NCI-H128 (cell line): ENCODE measurements at regions not wholly inside any gene's neighbourhood (a gene's known extent, or its start where the extent isn't known, plus 50 kb on each side); places are given as distances from the start of the nearest gene placed in this dataset.

ENCODE experiments used
- DNase-seq: peaks from one replicate; lab custom pipeline; 2025; ENCODE audit not compliant: unreplicated experiment; lab: John Stamatoyannopoulos, UW

DNA sequence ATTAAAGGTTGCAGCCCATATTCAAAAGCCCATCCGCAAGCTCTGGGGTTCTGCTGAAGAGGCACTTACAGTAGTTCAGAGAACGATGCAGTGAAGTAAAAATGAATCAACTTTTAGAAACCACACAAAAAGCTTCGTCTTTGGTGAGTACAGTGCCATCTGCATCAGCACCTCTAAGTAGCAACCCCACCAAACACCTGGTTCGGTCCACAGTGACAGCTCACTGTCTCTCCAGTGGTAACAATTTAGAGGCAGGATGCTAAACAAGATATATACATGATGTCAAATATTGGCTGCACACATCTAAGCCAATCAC is 275.4 kb upstream of the TCF4 start:
- no peak for DNase-seq

DNA sequence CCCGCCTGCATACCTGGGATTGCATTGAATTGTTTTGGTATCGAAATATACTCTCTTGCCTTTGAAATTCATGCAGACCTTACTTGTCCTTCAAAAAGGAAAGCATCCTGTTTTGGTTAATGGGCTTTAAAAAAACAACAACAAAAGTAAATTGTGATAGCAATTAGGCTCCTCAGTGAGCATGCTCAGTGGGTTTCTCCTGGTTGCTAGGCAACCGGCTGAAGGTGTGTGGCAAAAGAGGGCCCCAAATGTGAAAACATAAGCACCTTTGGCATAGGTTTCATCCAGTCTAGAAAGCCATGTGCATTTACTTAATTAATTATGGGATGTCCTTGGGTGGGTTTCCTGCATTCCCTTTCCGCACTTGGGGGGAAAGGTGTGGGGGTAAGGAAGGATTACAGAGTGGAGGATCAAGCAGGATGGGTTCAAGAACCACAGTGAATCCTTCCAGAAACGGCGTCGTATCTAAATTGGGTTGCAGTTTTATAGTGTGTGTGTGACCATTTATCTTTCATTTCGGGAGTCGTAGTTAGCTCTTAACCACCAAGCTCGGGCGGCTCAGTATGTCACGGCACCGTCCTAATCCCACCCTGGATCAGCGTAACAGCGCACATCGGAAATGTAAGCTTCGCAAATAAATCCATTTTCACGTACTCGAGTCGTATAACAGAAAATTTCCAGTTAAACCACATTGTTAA is 274.9 kb upstream of the TCF4 start:
- DNase-seq, result no peak

DNA sequence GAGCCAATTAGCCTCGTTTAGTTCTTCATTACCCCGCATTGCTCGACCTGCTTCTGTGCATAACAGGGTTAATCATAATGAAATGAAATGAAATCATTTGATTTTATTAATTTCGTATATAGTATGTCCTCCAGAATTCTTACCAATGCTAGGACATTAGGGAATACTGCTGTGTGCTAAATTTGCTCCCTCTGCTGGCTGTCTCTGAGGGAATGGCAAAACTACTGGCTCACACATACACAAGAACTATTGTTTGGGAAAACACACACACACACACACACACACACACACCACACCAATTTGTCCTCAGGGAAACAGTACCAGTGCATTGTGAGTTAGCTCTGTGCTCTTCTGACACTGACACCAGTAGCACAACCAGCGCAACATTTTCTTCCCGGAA is 273.3 kb upstream of the TCF4 start:
- DNase-seq, result no peak

DNA sequence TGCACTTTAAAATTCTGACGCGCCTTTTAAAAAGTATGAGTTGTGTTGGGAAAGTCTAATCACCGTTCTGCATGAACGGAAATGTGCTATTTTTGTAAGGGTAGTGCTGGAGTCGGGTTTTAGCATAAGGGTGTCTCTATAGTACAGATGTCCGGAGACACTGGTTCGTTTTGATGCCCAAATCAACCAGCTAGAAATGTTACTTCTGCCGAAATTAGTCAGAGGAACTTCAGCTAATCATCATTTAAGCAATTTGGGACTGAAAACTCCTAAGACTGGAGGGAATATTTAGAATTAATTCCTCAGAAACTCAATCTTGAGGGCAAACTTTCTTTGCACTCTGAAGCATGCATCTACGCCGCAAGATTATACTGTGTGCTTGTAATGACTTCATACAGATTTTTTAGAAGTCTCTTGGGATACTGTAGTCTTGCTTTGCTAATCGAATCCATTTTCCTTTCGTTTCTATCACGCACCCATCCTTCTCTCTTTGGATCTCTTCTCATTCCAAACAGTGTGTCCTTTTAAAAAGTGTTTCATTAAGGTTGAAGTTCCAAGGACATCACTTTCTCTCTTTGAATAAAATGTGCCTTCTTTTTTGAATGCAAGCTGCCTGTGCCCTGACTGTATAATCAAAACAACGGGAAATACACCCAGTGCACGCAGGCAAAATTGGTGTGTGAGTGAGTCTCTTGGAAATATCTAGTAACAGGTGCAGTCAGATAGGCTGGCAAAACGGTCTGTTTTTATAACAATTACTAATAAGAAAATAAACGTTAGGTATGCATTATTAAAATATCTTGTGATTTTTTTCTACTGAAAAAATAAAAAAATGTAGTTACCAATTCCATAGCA is 270.9 kb upstream of the TCF4 start:
- no peak for DNase-seq

DNA sequence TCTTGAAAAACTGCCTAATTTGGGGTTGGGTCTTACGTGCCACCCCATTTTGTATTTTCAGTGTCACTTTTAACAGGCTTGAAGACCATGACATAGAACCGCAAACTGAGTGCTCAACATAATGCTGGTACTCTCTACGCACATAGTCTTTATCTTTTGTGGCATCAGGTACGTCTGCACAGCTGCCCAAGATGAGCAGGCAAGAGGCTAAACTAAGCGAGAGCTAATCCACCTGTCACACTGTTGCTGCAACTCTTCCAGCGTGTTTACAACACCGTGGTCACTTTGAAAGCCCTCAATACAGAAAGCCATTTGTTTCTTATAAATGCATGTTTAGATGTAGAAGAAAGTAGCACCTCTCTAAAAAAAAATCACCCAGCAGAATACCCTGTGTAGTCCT is 270.0 kb upstream of the TCF4 start:
- no peak for DNase-seq

DNA sequence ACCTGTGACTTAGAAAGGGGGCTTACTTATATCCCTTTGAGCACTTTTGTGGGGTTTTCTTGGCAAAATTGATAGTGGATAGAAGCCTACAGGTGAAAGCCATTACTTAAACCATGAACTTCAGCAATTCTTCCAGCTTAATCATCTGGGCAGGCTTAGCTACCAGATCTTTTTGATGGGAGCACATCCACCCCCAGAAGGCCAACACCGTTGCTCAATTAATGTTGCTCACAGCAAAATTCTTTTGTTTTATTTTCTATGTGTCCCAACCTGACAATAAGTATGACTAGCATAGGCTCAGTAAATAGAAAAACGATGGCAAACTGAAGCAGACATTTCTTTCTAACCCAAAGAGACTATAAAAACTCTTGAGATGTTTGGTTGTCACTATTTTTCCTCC is 269.4 kb upstream of the TCF4 start:
- no peak for DNase-seq

DNA sequence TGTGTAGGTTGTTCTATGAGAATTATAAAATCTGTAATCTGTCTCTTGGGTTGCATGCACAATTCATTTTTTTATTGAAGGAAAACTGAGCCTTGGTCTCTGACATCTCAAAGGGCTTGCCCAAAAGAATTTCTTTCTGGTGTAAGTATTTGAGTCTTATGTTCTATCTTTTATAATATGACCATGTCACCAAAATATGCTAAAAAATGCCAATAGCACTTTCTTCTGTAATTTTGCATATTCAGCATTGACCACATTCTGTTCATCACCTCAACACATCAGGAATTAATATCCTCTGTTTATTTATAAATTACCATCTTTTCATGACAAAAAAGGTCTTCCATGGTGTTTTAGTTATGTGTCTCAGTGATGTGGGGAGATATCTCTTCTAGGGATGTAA is 268.7 kb upstream of the TCF4 start:
- no peak for DNase-seq

DNA sequence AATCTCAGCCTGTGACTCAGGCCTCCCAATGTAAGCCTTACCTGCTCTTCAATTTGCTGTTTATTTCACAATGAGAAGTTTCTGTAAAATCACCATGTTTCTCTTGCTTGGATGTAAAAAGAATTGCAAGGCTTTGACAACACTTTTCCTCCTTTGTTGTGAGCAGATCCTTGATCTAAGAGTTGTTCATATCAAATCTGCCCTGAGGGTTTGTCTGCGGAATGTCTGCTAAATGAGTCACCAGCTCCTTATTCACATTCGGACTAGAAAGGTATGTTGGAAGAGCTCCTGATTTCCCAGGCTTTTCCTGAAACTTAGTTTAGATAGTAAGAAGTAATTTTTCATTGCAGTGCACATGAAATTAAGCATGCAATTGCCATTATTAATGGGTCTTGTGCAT is 268.2 kb upstream of the TCF4 start:
- DNase-seq, result no peak

DNA sequence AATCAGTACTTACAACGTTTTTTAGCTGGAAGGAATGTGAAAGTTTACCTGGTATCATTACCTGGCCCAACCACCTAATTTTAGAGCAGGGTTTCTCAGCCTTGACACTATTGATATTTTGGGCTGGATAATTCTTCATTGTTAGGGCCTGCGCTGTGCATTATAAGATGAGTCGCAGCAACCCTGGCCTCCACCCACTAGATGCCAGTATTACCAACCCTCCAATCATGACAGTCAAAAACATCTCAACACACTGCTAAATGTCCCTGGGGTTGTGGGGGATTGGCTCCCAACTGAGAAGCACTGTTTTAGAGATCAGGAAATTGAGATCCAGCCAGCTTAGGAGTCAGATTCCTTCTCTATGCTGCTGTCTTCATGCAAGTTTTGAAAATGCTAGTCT is 265.3 kb upstream of the TCF4 start:
- no peak for DNase-seq

DNA sequence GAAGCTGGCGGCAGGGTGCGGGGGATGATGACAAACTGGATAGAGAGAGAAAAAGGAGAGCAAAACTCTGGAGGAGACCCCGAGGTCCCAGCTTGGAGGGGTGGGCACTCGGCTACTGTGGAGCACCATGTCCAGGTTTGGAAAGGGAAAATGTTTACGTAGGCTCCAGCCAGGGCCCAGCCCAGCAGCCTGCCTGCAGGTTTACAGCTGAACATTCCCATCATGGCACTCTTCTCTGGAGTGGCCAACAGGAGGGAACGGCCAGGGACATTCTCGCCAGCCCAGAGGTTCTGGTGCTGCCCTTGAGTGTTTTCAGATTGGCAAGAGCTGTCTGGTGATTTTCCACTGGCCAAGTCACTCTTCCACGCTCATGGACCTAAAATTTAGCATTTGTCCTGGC is 262.9 kb upstream of the TCF4 start:
- no peak for DNase-seq

DNA sequence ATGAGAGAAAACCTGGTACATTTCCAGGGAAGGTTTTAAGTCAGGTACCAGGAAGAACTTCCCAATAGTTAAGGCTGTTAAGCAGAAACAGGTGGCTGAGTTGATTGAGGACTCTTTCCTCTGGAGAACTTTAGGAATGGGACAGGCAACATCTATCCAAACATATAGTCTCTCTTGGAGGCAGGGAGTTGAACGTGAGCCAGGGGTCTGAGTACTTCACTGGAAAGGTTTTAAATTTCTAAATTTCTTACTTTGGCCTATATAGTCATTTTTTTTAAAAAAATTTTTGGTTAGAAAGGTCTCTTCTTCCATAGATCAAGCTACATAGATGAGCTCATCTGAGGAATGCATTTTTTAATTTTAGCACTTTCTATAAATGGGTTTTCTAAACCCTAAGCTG is 261.4 kb upstream of the TCF4 start:
- no peak for DNase-seq

DNA sequence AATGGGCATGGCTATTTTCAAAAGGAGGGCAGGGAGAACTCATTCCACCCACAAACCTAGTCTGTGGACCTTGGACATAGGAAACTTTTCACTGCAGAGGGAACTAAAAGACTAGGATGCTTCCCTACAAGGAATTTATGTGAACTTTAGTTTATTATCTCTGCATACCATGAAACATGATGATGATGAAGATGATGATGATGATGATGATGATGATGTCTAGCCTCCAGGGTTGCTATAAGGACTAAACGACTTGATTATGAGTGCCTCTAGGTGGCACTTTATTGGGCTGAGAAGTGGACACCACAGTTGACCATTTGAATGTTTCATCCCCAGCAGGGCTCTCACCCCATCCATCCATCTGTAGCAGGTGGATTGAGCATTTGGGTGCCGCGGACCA is 260.0 kb upstream of the TCF4 start:
- DNase-seq, result no peak

DNA sequence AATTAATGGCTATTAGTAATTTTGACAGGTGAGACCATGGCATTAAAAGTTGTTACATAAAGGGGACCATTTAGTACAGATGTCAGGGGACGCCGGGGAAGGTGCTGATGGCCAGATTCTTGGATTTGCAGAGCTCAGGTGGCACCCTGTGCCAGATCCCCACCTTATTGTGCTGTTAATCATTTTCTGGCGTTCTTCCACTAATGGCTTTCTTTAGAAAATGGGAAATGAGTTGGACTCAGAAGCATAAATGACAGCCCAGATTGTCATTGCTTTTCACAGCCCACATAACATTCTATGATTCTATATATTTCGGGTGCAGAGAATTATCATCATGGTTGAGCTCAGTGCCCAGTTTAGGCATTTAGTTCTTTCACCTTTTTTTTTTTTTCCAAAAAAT is 257.2 kb upstream of the TCF4 start:
- no peak for DNase-seq

DNA sequence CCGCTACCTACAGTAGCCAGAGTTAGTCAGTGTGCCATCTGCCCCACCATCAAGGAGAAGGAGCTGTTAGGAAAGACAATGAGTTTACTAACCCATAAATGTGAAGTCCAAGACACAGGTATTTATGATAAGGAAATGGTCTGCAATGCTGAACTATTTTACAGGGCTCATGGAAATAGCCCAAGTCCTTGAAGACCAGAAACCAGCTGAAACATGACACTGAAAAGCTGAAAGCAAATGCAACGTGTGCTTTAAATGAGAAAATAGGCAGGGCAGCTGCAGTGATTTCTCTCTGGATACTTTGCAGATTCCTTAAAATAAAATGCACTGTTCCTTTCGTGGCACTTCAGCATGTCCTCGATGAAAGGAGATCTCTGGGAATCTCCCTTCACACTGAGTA is 256.4 kb upstream of the TCF4 start:
- no peak for DNase-seq

DNA sequence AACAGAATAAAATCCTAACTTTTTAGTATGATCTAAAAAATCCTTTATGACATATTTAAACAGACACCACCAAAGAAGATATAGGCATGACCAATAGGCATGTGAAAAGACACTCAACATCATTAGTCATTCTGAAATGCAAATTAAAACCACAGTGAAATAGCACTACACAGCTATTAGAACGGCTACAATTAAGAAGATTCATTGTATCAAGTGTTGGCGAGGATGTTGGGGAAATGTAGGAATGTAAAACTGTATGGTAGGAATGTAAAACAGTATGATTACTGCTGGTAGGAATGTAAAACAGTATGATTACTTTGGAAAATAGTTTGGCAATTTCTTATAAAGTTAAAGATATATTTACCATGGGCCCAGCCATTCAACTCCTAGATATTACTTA is 253.3 kb upstream of the TCF4 start:
- no peak for DNase-seq

DNA sequence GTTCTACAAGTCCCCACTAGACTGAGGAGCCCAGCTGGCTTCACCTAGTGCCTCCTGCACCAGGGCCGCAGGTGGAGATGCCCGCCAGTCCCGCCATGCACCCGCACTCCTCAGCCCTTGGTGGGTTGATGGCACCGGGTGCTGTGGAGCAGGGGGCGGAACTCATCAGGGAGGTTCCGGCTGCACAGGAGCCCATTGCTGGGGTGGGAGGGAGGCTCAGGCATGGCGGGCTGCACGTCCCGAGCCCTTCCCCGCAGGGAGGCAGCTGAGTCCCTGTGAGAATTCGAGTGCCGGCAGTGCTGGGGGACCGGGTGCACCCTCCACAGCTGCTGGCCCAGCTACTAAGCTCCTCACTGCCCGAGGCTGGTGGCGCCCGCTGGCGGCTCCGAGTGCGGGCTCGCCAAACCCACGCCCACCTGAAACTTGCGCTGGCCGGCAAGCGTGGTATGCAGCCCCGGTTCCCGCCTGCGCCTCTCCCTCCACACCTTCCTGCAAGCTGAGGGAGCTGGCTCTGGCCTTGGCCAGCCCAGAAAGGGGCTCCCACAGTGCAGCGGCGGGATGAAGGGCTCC is 252.7 kb upstream of the TCF4 start:
- no peak for DNase-seq

DNA sequence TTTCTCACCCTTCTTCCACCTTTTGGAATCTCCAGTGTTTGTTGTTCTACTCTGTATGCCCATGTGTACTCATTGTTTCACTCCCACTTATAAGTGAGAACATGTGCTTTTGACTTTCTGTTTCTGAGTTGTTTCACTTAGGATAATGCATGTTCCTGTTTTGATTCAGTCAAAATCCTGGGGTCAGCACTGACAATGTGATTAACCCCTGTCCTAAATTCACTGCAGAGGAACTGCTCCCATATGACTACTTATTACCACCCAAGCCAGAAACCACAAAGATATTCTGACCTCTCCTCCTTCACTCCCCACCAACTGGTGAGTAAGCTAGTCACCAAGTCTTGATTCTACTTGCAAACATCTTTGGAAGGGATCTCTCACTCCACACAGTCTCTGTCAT is 251.4 kb upstream of the TCF4 start:
- DNase-seq, result no peak

DNA sequence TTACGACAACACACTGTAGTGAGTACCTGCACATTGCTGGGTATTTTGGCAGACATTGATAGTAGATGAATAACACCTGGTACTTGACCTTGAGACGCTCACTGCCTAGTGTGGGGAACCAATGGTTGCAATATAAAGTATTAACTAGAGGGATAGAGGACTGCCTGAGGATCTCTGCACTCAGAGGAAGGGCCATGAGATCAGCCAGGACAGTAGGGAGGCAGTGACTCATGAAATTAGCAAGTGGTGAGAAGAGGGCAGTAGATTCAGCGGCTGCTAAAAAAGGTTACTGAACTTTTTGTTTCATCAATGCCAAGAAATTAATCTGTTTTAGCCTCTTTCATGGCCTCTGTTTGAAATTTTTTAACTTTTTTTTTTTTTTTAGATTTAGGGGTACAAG is 250.8 kb upstream of the TCF4 start:
- DNase-seq, result no peak

DNA sequence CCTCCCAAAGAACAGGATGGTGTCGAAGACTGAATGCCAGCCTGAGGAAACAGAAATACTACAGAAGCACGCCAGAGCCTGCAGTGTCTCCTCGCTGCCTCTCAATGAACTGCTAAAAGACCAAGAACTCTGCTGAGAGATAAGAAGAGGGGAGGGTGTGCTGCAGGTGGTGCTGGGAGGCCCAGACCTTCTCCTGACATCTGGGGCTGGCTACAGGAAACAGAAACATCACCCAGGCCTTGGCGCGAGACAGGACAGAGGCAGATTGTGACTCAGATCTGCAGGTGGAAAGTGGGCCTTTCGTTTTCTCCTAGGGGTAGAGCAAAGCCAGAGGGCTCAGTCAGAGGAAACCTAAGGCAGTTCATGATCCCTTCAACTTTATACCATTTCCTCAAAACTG is 250.3 kb upstream of the TCF4 start:
- DNase-seq, result no peak

DNA sequence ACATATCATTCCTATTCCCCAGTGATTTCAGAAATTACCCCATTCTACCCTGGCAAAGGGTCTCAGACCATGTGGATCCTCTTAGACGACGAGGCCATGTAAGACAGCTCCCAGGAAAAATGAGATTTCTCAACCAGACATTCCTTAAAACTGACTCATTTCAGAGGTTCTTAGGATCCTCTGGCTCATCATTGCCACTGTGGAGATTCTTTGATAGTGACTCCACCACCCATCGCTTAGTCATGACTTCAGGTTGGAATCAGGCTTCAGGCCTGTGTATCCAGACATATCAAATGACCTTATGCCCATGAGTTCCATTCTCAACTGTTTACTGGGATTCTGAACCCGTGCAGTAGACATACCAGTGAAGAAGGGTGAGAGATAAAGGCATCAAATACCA is 245.6 kb upstream of the TCF4 start:
- DNase-seq, result no peak

DNA sequence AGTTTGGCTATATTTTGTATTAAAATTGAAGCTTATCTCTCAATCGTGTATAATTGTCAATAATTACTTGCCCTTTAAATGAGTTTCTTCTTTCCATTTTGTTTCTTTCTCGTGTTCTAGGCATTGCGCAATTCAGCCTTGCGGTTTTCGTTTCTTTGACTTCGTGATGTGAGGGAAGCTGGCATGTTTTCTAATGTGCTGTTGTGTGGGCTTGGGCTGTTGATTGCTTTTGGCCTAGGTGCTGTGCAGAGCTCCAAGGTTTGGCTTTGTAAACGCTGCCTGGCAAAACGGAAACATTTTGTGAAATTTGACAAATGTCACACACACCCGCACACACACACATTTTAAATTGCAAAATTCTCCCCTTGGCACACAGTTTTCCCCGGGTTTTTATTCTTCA is 242.6 kb upstream of the TCF4 start:
- no peak for DNase-seq

DNA sequence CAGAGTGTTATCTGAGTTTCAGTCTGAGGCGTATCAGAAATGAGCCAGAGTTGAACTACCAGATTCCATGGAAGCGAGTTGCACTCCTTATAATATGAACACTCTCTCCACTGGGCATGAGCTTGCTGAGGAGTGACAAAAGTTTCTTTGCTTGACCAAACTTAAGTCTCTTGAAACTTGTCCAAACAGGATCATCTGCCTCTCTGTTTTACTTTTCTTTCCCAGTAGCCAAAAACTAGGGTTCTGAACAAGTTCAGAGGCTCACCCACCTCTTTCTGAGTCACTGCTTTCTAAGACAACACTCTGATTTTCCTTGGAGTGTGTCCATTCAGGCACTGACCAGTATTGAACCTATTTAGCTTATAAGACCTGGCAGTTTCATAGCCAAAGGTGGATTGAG is 233.2 kb upstream of the TCF4 start:
- no peak for DNase-seq

DNA sequence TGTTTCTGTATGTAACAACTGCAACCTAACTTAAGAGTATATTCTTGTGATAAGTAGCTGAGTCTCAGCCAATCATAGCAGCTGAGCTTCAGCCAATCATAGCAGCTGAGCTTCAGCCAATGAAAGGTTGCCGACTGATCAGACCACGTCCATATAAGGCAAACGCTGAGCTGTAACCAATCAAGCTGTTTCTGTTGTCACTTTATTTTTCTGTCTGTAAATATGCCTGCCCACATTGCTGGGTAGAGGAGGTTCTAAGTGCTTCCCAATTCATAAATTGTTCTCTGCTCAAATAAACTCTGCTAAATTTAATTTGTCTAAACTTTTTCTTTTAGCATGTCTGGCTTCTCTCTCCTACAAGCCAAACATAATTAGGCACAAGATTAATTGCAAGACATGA is 231.5 kb upstream of the TCF4 start:
- DNase-seq, result no peak
